GM12878 (cell line): ENCODE measurements at regions not wholly inside any gene's neighbourhood (a gene's known extent, or its start where the extent isn't known, plus 50 kb on each side); places are given as distances from the start of the nearest gene placed in this dataset.

Experiments used
- ATAC-seq: fragments of 200-7000 bp; cut with Tn5 transposase; 3 replicates; pipeline ENCODE4 v1.9.1; 2020; ENCODE audit warnings: mild to moderate bottlenecking, moderate library complexity
- BruUV-seq: library from RNA; stranded (reverse); fragments of 400-500 nt; replicated peaks from 2 replicates; lab custom pipeline; 2021; lab: Mats Ljungman, UMichigan
- CTCF ChIA-PET: fragments of 300-600 bp; sonication (Branson Sonifier 250); formaldehyde crosslinking; extraction: SDS; loops from one replicate; lab custom pipeline; 2021; ENCODE audit warnings: inconsistent platforms; lab: Yijun Ruan, JAX
- POLR2A ChIA-PET: fragments of 350-600 bp; formaldehyde crosslinking; extraction: SDS; loops from one replicate; lab custom pipeline; 2021; ENCODE audit warnings: inconsistent platforms; lab: Charles Lee
- RAD21 ChIA-PET: fragments of 300-600 bp; sonication (Branson Sonifier 250); formaldehyde crosslinking; loops from one replicate; lab custom pipeline; 2023; ENCODE audit warnings: antibody characterized with exemption; ENCODE audit not compliant: unreplicated experiment; lab: Charles Lee
- SMC1A ChIA-PET: fragments of 300-600 bp; sonication (Branson Sonifier 250); formaldehyde crosslinking; loops from one replicate; lab custom pipeline; 2023; ENCODE audit not compliant: unreplicated experiment, uncharacterized antibody; lab: Charles Lee
- DNase-seq: peaks from one replicate; pipeline ENCODE4 v3.0.0-alpha.2; 2011; ENCODE audit warnings: low read depth, low spot score
- FAIRE-seq: peaks from 3 replicates; lab custom pipeline; 2011; peaks lifted over from hg19 to GRCh38; lab: Jason Lieb, UNC
- H2AFZ ChIP-seq: 2 replicates; pipeline ENCODE4 v1.6.0; 2011; ENCODE audit warnings: low read depth, low read length, control low read depth; ENCODE audit not compliant: control insufficient read depth
- H3K27ac ChIP-seq: 2 replicates; pipeline ENCODE4 v1.5.1; 2011; ENCODE audit warnings: control low read depth; ENCODE audit not compliant: control insufficient read depth, insufficient read depth
- H3K27me3 ChIP-seq, 2 experiments: replicated peaks in 1 of 2; 2 replicates each; pipeline versions ENCODE4 v1.6.0 to v1.6.1; 2011; ENCODE audit warnings: low read length in 1 of 2; ENCODE audit not compliant: control insufficient read depth in 2 of 2, insufficient read depth in 2 of 2
- H3K36me3 ChIP-seq, 2 experiments: 2 replicates each; pipeline ENCODE4 v1.5.1; 2011; ENCODE audit warnings: low read length in 1 of 2; ENCODE audit not compliant: control insufficient read depth in 2 of 2, insufficient read depth in 2 of 2
- H3K4me1 ChIP-seq: 2 replicates; pipeline ENCODE4 v1.6.1; 2011; ENCODE audit warnings: mild to moderate bottlenecking, low read length, moderate library complexity, mixed read lengths; ENCODE audit not compliant: control insufficient read depth, insufficient read depth
- H3K4me2 ChIP-seq: 2 replicates; pipeline ENCODE4 v1.6.0; 2011; ENCODE audit warnings: control low read depth; ENCODE audit not compliant: control insufficient read depth, insufficient read depth
- H3K4me3 ChIP-seq: fragments of 200-600 bp; sonication (generic); 2 replicates; pipeline ENCODE4 v1.5.1; 2016
- H3K79me2 ChIP-seq: 2 replicates; pipeline ENCODE4 v1.6.0; 2011; ENCODE audit warnings: low read length; ENCODE audit not compliant: control insufficient read depth, insufficient read depth
- H3K9ac ChIP-seq: 2 replicates; pipeline ENCODE4 v1.8.0; 2011; ENCODE audit warnings: low read length, control low read depth, mixed read lengths; ENCODE audit not compliant: control insufficient read depth, insufficient read depth
- H3K9me3 ChIP-seq: replicated peaks from 3 replicates; pipeline ENCODE4 v1.5.1; 2011; ENCODE audit warnings: mild to moderate bottlenecking, low read length; ENCODE audit not compliant: control insufficient read depth, insufficient read depth
- H4K20me1 ChIP-seq: 2 replicates; pipeline ENCODE4 v1.6.0; 2011; ENCODE audit not compliant: control insufficient read depth, insufficient read depth
- CEBPB ChIP-seq, 2 experiments: fragments of 150-350 bp in 1 of 2; IDR thresholded peaks; 2 replicates each; pipeline ENCODE4 v1.6.1; 2012 to 2014; ENCODE audit warnings: low read depth in 2 of 2, low read length in 2 of 2, borderline replicate concordance in 1 of 2, inconsistent platforms in 1 of 2
- CEBPZ ChIP-seq: fragments of 150-350 bp; IDR thresholded peaks from 2 replicates; pipeline ENCODE4 v1.6.1; 2016; ENCODE audit warnings: low read depth, low read length
- CHD4 ChIP-seq: fragments of 200-600 bp; sonication (generic); IDR thresholded peaks from 2 replicates; pipeline ENCODE4 v1.6.1; 2016; ENCODE audit warnings: mild to moderate bottlenecking
- FOXK2 ChIP-seq: fragments of 450-650 bp; IDR thresholded peaks from 2 replicates; pipeline ENCODE4 v1.6.1; 2017; ENCODE audit warnings: mild to moderate bottlenecking, moderate library complexity
- KDM1A ChIP-seq: fragments of 200-600 bp; sonication (generic); IDR thresholded peaks from 2 replicates; pipeline ENCODE4 v1.6.1; 2016; ENCODE audit warnings: borderline replicate concordance
- SMAD1 ChIP-seq: fragments of 450-650 bp; IDR thresholded peaks from 2 replicates; pipeline ENCODE4 v1.6.1; 2018; ENCODE audit warnings: mild to moderate bottlenecking, low read depth; ENCODE audit not compliant: partially characterized antibody
- SMARCA5 ChIP-seq: fragments of 450-650 bp; IDR thresholded peaks from 2 replicates; pipeline ENCODE4 v1.6.1; 2017; ENCODE audit warnings: mild to moderate bottlenecking
- TCF7 ChIP-seq: IDR thresholded peaks from 2 replicates; pipeline ENCODE4 v1.6.1; 2014; ENCODE audit warnings: antibody characterized with exemption, borderline replicate concordance
- YY1 ChIP-seq: IDR thresholded peaks from 2 replicates; pipeline ENCODE4 v1.6.1; 2011; ENCODE audit warnings: low read depth, mild to moderate bottlenecking, low read length
- ZNF592 ChIP-seq: fragments of 450-650 bp; IDR thresholded peaks from 2 replicates; pipeline ENCODE4 v1.6.1; 2017; ENCODE audit warnings: mild to moderate bottlenecking, moderate library complexity
- ZSCAN29 ChIP-seq: fragments of 450-650 bp; IDR thresholded peaks from 2 replicates; pipeline ENCODE4 v1.6.1; 2017; ENCODE audit warnings: mild to moderate bottlenecking, moderate library complexity
- WGBS: methylation state at CpG from one replicate; pipeline ENCODE4 v1.1.6; 2016; ENCODE audit warnings: low lambda C conversion rate; ENCODE audit not compliant: insufficient replicate concordance, insufficient coverage; ENCODE audit errors: missing lambda C conversion rate; 5-methylcytosine and 5-hydroxymethylcytosine counted together
- in situ Hi-C: fragments of 300-500 bp; cut with MboI; formaldehyde crosslinking; loops from 9 replicates; pipeline ENCODE4 v1.14.3; 2018; ENCODE audit warnings: mixed read lengths
- intact Hi-C: fragments of 100-400 bp; cut with micrococcal nuclease; formaldehyde crosslinking; loops from one replicate; pipeline ENCODE4 v1.14.2; 2022; ENCODE audit not compliant: unreplicated experiment

GRCh38 chr10:78807504-78808203 is 261.1 kb upstream of the ZMIZ1 start:
- in situ Hi-C loops, result no loop called here
- ChIA-PET SMC1A (no interaction called here), RAD21 (no interaction called here), CTCF (no interaction called here), POLR2A (no interaction called here)
- Histone ChIP-seq H3K27ac (no peak overlapping the region), H4K20me1 (no peaks in the 10 kb centered on the region), H3K9me3 (no peaks in the 10 kb centered on the region), H3K36me3 (no peaks in the 10 kb centered on the region), H3K27me3 (peaks cover 2 to 3% of the 10 kb centered on the region in 2 experiments; a peak in 2 of 4 replicates), H3K79me2 (no peaks in the 10 kb centered on the region), H2AFZ (no peak overlapping the region), H3K9ac (no peak overlapping the region), H3K4me1 (no peaks in the 10 kb centered on the region), H3K4me2 (no peak overlapping the region), H3K4me3 (no peak overlapping the region)
- FAIRE-seq (no peak), ATAC-seq (no peak), DNase-seq (no peak)
- WGBS, result 22% methylated on average over 12 of the region's 12 CpGs
- no TSS peak for BruUV-seq
- TF ChIP-seq CHD4, result no peak
- intact Hi-C loops, result no loop called here

- Histone ChIP-seq H3K36me3 (no peaks in the 10 kb centered on the region), H3K9ac (no peak overlapping the region), H3K27me3 (peaks cover 2 to 3% of the 10 kb centered on the region in 2 experiments; a peak in 2 of 4 replicates), H3K4me3 (no peak overlapping the region), H3K9me3 (no peaks in the 10 kb centered on the region), H2AFZ (no peak overlapping the region), H3K79me2 (no peaks in the 10 kb centered on the region), H4K20me1 (no peaks in the 10 kb centered on the region), H3K27ac (no peak overlapping the region), H3K4me1 (no peaks in the 10 kb centered on the region), H3K4me2 (no peak overlapping the region)
- ChIA-PET RAD21 (no interaction called here), CTCF (no interaction called here), SMC1A (no interaction called here), POLR2A (no interaction called here)
- FAIRE-seq (no peak), DNase-seq (no peak), ATAC-seq (no peak)
- WGBS, result 4% methylated on average over 8 of the region's 8 CpGs
- BruUV-seq, result no TSS peak
- in situ Hi-C loops (no loop called here), intact Hi-C loops (no loop called here)
- no peak for TF ChIP-seq CEBPZ
- TF ChIP-seq ZSCAN29, result no peak
- no peak for TF ChIP-seq CHD4
- TF ChIP-seq ZNF592, result no peak
- TF ChIP-seq YY1, result no peak
- TF ChIP-seq TCF7, result no peak
- TF ChIP-seq SMAD1, result no peak
- TF ChIP-seq CEBPB (IDR thresholded peaks at IDR 0.05; ENCODE audit: borderline replicate concordance in 1 of 2, low read depth in 2 of 2, low read length in 2 of 2), result no peak
- no peak for TF ChIP-seq KDM1A
- no peak for TF ChIP-seq SMARCA5
- no peak for TF ChIP-seq FOXK2
Measured at GRCh38 chr10:78808286-78808685, 260.5 kb upstream of the ZMIZ1 start.
